T-cell (primary cell): ENCODE measurements at regions not wholly inside any gene's neighbourhood (a gene's known extent, or its start where the extent isn't known, plus 50 kb on each side); places are given as distances from the start of the nearest gene placed in this dataset.

Experiments
- ATAC-seq, 4 experiments: fragments of 200-7000 bp in 3 of 4; fragments of 150-1000 bp in 1 of 4; cut with Tn5 transposase; replicated peaks in 1 of 4; 1 replicate in 3 of 4; 2 replicates in 1 of 4; pipeline ENCODE4 v1.10.0; 2021; ENCODE audit warnings: moderate library complexity in 3 of 4, mild to moderate bottlenecking in 2 of 4, moderate number of reproducible peaks in 1 of 4
- CTCF ChIA-PET, 2 donors: fragments of 300-600 bp; sonication (Branson Sonifier 250); formaldehyde crosslinking; loops; one replicate each; lab custom pipeline; 2022; ENCODE audit warnings: antibody characterized with exemption in 2 of 2; lab: Charles Lee
- POLR2A ChIA-PET, 2 donors: fragments of 300-600 bp; sonication (Branson Sonifier 250); formaldehyde crosslinking; loops; one replicate each; lab custom pipeline; 2022; ENCODE audit warnings: antibody characterized with exemption in 2 of 2; lab: Charles Lee
- DNase-seq, 35 experiments: peaks; one replicate each; pipeline versions ENCODE4 v3.0.0 to v3.0.0-alpha.2; 2013 to 2023
- H3K27ac ChIP-seq: one replicate; pipeline ENCODE4 v1.5.1; 2013; ENCODE audit warnings: low read length
- H3K27me3 ChIP-seq, 2 experiments: replicated peaks in 1 of 2; 1 replicate in 1 of 2; 2 replicates in 1 of 2; pipeline versions ENCODE4 v1.6.1 to v1.7.0; 2013; ENCODE audit warnings: low read length in 1 of 2, mixed read lengths in 1 of 2; ENCODE audit not compliant: control insufficient read depth in 2 of 2, insufficient read depth in 2 of 2; ENCODE audit errors: extremely low read depth in 1 of 2
- H3K36me3 ChIP-seq, 2 donors: 1 replicate in 1 of 2; 2 replicates in 1 of 2; pipeline versions ENCODE4 v1.6.1 to v1.7.0; 2013; ENCODE audit warnings: low read length in 1 of 2; ENCODE audit not compliant: control insufficient read depth in 2 of 2, insufficient read depth in 1 of 2; ENCODE audit errors: extremely low read depth in 1 of 2
- H3K4me1 ChIP-seq, 2 experiments: 1 replicate in 1 of 2; 2 replicates in 1 of 2; pipeline versions ENCODE4 v1.6.1 to v1.7.0; 2013; ENCODE audit warnings: low read length in 2 of 2, mixed read lengths in 1 of 2; ENCODE audit not compliant: insufficient read depth in 2 of 2, control insufficient read depth in 1 of 2; ENCODE audit errors: extremely low read depth in 1 of 2
- H3K4me3 ChIP-seq, 2 donors: 1 replicate in 1 of 2; 2 replicates in 1 of 2; pipeline versions ENCODE4 v1.5.1 to v1.7.0; 2013; ENCODE audit warnings: mild to moderate bottlenecking in 2 of 2, low read length in 1 of 2, moderate library complexity in 1 of 2; ENCODE audit not compliant: control insufficient read depth in 1 of 2; ENCODE audit errors: extremely low read depth in 1 of 2
- H3K9me3 ChIP-seq: 2 replicates; pipeline ENCODE4 v1.7.0; 2013
- H3K27ac Mint-ChIP-seq, 2 donors: one replicate each; pipeline ENCODE4 v1.8.0; 2020 to 2021; ENCODE audit warnings: mild to moderate bottlenecking in 2 of 2, mixed read lengths in 2 of 2
- H3K27me3 Mint-ChIP-seq, 2 donors: one replicate each; pipeline ENCODE4 v1.8.0; 2021 to 2022; ENCODE audit warnings: mixed read lengths in 2 of 2
- H3K36me3 Mint-ChIP-seq: one replicate; pipeline ENCODE4 v1.8.0; 2021; ENCODE audit warnings: mixed read lengths
- H3K4me1 Mint-ChIP-seq, 3 donors: one replicate each; pipeline ENCODE4 v1.8.0; 2020 to 2022; ENCODE audit warnings: mixed read lengths in 3 of 3, mild to moderate bottlenecking in 1 of 3
- H3K4me3 Mint-ChIP-seq, 3 donors: one replicate each; pipeline ENCODE4 v1.8.0; 2020 to 2022; ENCODE audit warnings: mild to moderate bottlenecking in 3 of 3, mixed read lengths in 3 of 3, moderate library complexity in 3 of 3
- H3K9me3 Mint-ChIP-seq, 3 donors: one replicate each; pipeline ENCODE4 v1.8.0; 2020 to 2022; ENCODE audit warnings: mixed read lengths in 3 of 3
- WGBS: methylation state at CpG from one replicate; pipeline ENCODE4 v1.1.5; 2013; ENCODE audit warnings: missing lambda C conversion rate; ENCODE audit not compliant: insufficient coverage; 5-methylcytosine and 5-hydroxymethylcytosine counted together

DNA sequence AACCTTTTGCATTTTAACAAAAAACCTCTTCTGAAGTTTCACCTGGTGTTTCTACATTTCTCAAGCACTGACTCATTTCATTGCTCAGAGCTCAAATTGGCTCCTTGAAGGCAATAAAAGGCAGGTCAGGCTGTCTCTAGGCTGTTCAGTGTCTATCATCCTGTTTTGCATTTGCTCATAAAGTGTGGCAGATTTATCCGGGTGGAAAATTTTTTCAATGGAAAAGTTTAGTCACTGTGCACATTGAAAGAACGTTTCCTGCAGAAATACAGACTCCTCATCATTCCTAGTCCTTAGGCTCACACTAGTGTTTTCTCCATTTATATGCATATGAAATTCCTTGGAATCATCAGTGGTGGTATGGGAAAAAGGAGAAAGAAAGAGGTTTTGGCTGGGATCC, 114.2 kb upstream of the DGKB start:
- H3K9me3 Mint-ChIP-seq: peaks cover 0 to 4% (median 0%) of the 10 kb centered on the region in 3 donors
- WGBS: no CpG with 5 or more reads among the region's 2 CpGs
- no peaks in the 10 kb centered on the region for H3K36me3 ChIP-seq
- H3K4me3 ChIP-seq: no peak overlapping the region
- no peaks in the 10 kb centered on the region for H3K27me3 ChIP-seq
- H3K4me1 ChIP-seq: no peaks in the 10 kb centered on the region
- no peak for DNase-seq
- H3K4me3 Mint-ChIP-seq: no peak overlapping the region
- H3K27ac ChIP-seq: no peak overlapping the region
- no peak overlapping the region for H3K27ac Mint-ChIP-seq
- no peaks in the 10 kb centered on the region for H3K27me3 Mint-ChIP-seq
- H3K9me3 ChIP-seq: no peaks in the 10 kb centered on the region
- POLR2A ChIA-PET: no interaction called here
- no peaks in the 10 kb centered on the region for H3K36me3 Mint-ChIP-seq
- ATAC-seq: no peak
- CTCF ChIA-PET: interaction anchor here in 1 of 2 donors (0.6 kb wide), 1 partner anchor 10 kb away, joined by 3 read pairs; no protein-coding TSS in a partner anchor
- no peaks in the 10 kb centered on the region for H3K4me1 Mint-ChIP-seq

GRCh38 chr7:15016315-15016667, 113.7 kb upstream of the DGKB start:
- Histone ChIP-seq H3K36me3 (no peaks in the 10 kb centered on the region), H3K27ac (no peak overlapping the region), H3K4me1 (no peaks in the 10 kb centered on the region), H3K9me3 (no peaks in the 10 kb centered on the region), H3K4me3 (no peak overlapping the region), H3K27me3 (no peaks in the 10 kb centered on the region)
- no CpG with 5 or more reads among the region's 4 CpGs for WGBS
- no peaks in the 10 kb centered on the region for H3K9me3 Mint-ChIP-seq
- no peak overlapping the region for H3K4me3 Mint-ChIP-seq
- no peak overlapping the region for H3K27ac Mint-ChIP-seq
- H3K27me3 Mint-ChIP-seq: no peaks in the 10 kb centered on the region
- ChIA-PET CTCF (interaction anchor here (0.6 to 1.2 kb wide), 4 partner anchors 10 to 1736 kb away, joined by 3 to 5 read pairs (median 4); no protein-coding TSS in a partner anchor), POLR2A (no interaction called here)
- H3K36me3 Mint-ChIP-seq: no peaks in the 10 kb centered on the region
- H3K4me1 Mint-ChIP-seq: no peaks in the 10 kb centered on the region
- DNase-seq (no peak), ATAC-seq (no peak)

DNA sequence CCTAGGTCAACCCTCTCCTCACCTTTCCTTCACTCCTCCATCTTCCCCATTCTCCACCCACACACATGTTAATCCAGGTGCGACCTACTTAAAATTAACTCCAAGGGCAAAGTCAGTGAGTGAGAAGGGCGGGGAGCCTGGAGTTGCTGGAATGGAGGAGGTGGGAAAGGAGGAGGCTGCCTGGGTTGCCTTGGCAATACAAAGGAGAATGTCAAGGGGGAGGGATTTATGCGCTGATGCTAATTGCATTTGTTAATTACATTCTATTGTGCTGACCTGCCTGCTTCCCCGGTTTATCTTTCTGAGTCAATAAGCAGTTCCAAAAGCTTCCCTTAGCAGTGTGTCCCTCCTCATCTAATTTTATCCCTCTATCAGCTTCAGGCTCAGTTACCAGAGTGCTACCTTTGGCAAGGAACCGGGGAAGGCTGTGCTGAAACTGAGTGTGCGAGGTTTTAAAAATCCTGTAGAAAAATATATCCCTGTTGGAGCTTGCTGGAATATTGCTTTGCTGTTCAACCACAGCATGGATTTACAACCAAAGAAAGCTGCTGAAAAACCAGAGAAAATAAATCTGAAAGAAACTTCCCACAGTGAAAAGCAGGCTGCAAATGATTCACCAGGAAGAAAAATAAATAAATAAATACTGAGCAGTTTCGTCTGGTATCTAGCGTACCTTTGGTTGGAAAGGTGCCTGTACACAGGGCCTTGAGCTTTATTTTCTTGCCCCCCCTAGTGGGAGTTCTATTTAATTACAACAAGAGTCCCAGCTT, 113.2 kb upstream of the DGKB start:
- DNase-seq (peak in 1 of 35 experiments; percentile 29), ATAC-seq (no peak)
- no peaks in the 10 kb centered on the region for H3K36me3 Mint-ChIP-seq

DNA sequence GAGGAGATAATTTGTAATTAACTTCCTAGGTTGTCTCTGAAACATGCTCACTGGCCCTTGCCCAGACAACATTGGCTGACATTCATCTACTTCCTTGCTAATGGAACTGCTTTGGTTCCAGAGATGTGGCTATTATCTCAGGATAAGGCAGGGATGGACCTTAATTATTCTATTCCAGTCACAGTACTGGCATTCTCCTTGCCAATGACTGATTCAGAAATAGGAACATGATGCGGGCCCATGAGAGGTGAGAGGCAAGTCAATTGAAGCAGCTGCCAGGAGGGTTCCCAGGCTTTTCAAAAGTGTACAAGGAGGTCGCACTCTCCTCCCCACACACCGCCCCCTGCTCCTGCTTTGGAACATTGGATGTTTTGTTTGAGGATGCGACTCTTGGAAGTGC, 109.6 kb upstream of the DGKB start:
- no peak for ATAC-seq
- Mint-ChIP-seq H3K9me3 (no peaks in the 10 kb centered on the region), H3K27ac (no peak overlapping the region), H3K4me3 (no peak overlapping the region), H3K27me3 (no peaks in the 10 kb centered on the region), H3K4me1 (no peaks in the 10 kb centered on the region), H3K36me3 (no peaks in the 10 kb centered on the region)
- ChIA-PET POLR2A (no interaction called here), CTCF (no interaction called here)
- no peak overlapping the region for H3K4me3 ChIP-seq
- no peaks in the 10 kb centered on the region for H3K4me1 ChIP-seq
- WGBS: no CpG with 5 or more reads among the region's 4 CpGs
- no peaks in the 10 kb centered on the region for H3K9me3 ChIP-seq
- no peaks in the 10 kb centered on the region for H3K36me3 ChIP-seq
- DNase-seq: no peak
- H3K27ac ChIP-seq: no peak overlapping the region
- no peaks in the 10 kb centered on the region for H3K27me3 ChIP-seq

More for the DNA sequence above, 113.2 kb upstream of the DGKB start:
- no peak overlapping the region for H3K27ac ChIP-seq
- 67% methylated on average over 1 of the region's 8 CpGs for WGBS
- Mint-ChIP-seq H3K4me3 (no peak overlapping the region), H3K4me1 (no peaks in the 10 kb centered on the region), H3K27ac (no peak overlapping the region), H3K27me3 (no peaks in the 10 kb centered on the region), H3K9me3 (no peaks in the 10 kb centered on the region)
- POLR2A ChIA-PET: no interaction called here
- H3K4me1 ChIP-seq: no peaks in the 10 kb centered on the region
- no peaks in the 10 kb centered on the region for H3K36me3 ChIP-seq
- H3K4me3 ChIP-seq: no peak overlapping the region
- no peaks in the 10 kb centered on the region for H3K9me3 ChIP-seq
- CTCF ChIA-PET: interaction anchor here (0.6 to 1.2 kb wide), 4 partner anchors 9 to 1735 kb away, joined by 3 to 5 read pairs (median 4); no protein-coding TSS in a partner anchor
- no peaks in the 10 kb centered on the region for H3K27me3 ChIP-seq

GRCh38 chr7:15011289-15011688, 108.7 kb upstream of the DGKB start:
- H3K27me3 ChIP-seq: no peaks in the 10 kb centered on the region
- WGBS: 46% methylated on average over 3 of the region's 3 CpGs
- Mint-ChIP-seq H3K4me3 (no peak overlapping the region), H3K27me3 (no peaks in the 10 kb centered on the region), H3K9me3 (no peaks in the 10 kb centered on the region), H3K27ac (no peak overlapping the region), H3K4me1 (no peaks in the 10 kb centered on the region), H3K36me3 (no peaks in the 10 kb centered on the region)
- H3K27ac ChIP-seq: no peak overlapping the region
- no peaks in the 10 kb centered on the region for H3K9me3 ChIP-seq
- ChIA-PET POLR2A (no interaction called here), CTCF (interaction anchor here in 1 of 2 donors (0.5 kb wide), 1 partner anchor 1310 kb away, joined by 3 read pairs; no protein-coding TSS in a partner anchor)
- no peaks in the 10 kb centered on the region for H3K4me1 ChIP-seq
- H3K36me3 ChIP-seq: no peaks in the 10 kb centered on the region
- ATAC-seq (no peak), DNase-seq (no peak)
- H3K4me3 ChIP-seq: no peak overlapping the region

DNA sequence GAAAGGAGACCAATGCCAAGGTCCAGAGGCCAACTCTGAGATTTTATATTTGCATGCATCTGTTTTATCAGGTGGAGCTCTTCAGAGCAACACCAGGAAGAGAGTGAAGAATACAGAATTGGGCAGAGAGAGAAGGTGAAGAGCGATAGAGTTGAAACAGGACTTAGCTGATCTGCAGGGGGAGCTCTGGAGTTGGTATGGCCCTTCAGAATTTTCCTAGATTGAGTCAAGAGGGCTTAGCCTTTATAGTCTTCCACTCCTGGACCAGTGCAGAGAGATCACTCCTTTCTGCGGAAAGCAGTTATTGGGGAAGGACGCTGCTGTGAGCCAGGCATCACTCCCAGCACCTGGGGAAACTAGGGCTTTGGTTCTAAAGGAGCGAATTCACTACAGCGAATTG, 105.0 kb upstream of the DGKB start:
- no peaks in the 10 kb centered on the region for H3K4me1 ChIP-seq
- H3K4me1 Mint-ChIP-seq: no peaks in the 10 kb centered on the region
- H3K27me3 ChIP-seq: no peaks in the 10 kb centered on the region
- no peak overlapping the region for H3K27ac Mint-ChIP-seq
- no peaks in the 10 kb centered on the region for H3K27me3 Mint-ChIP-seq
- no peak overlapping the region for H3K27ac ChIP-seq
- H3K4me3 Mint-ChIP-seq: no peak overlapping the region
- no peaks in the 10 kb centered on the region for H3K36me3 ChIP-seq
- POLR2A ChIA-PET: no interaction called here
- peaks cover 0 to 4% (median 4%) of the 10 kb centered on the region in 3 donors for H3K9me3 Mint-ChIP-seq
- ATAC-seq: no peak
- CTCF ChIA-PET: no interaction called here
- 100% methylated on average over 1 of the region's 5 CpGs for WGBS
- no peak overlapping the region for H3K4me3 ChIP-seq
- no peak for DNase-seq
- no peaks in the 10 kb centered on the region for H3K36me3 Mint-ChIP-seq
- no peaks in the 10 kb centered on the region for H3K9me3 ChIP-seq
